Tibial nerve (tissue), 4 donors: ENCODE measurements at regions not wholly inside any gene's neighbourhood (a gene's known extent, or its start where the extent isn't known, plus 50 kb on each side); places are given as distances from the start of the nearest gene placed in this dataset.

Experiments
- CTCF ChIP-seq, 5 experiments: fragments of 200-600 bp in 3 of 5; fragments of 450-650 bp in 2 of 5; sonication (generic) in 3 of 5; IDR thresholded peaks; one replicate each; pipeline ENCODE4 v1.5.1; 2016 to 2019; ENCODE audit warnings: antibody characterized with exemption in 5 of 5, mild to moderate bottlenecking in 3 of 5, moderate library complexity in 2 of 5
- EP300 ChIP-seq, 2 donors: sonication (generic); formaldehyde crosslinking; IDR thresholded peaks; one replicate each; pipeline ENCODE4 v1.6.1; 2017; ENCODE audit warnings: antibody characterized with exemption in 2 of 2, mild to moderate bottlenecking in 1 of 2
- POLR2A ChIP-seq, 2 donors: fragments of 450-650 bp; IDR thresholded peaks; one replicate each; pipeline ENCODE4 v1.6.1; 2017; ENCODE audit warnings: antibody characterized with exemption in 2 of 2, mild to moderate bottlenecking in 2 of 2, moderate library complexity in 2 of 2

- TF ChIP-seq CTCF (IDR thresholded peaks at IDR 0.05) (no peak), POLR2A (IDR thresholded peaks at IDR 0.05) (no peak), EP300 (IDR thresholded peaks at IDR 0.05) (no peak)
Measured at GRCh38 chr16:11439790-11440656, 94.8 kb downstream of the RMI2 start.
